ENCODE measurements at regions not wholly inside any gene's neighbourhood (a gene's known extent, or its start where the extent isn't known, plus 50 kb on each side); places are given as distances from the start of the nearest gene placed in this dataset.

- H3K27ac ChIP-seq (ENCODE audit: low read depth, low read length): no peak overlapping the region
These were observed 207.9 kb downstream of the CD47 start for GRCh38 chr3:107882881-107883280.

GRCh38 chr3:107882261-107882660 is 208.6 kb downstream of the CD47 start:
- Histone ChIP-seq H3K36me3 (ENCODE audit: control insufficient read depth in 3 of 3, insufficient read depth in 3 of 3, low read length in 3 of 3) (no peaks in the 10 kb centered on the region), H3K27me3 (ENCODE audit: control insufficient read depth in 3 of 3, insufficient read depth in 3 of 3, low read length in 3 of 3) (no peaks in the 10 kb centered on the region), H3K27ac (ENCODE audit: low read depth, low read length) (no peak overlapping the region), H3K9ac (ENCODE audit: low read depth in 1 of 3, low read length in 3 of 3) (no peak overlapping the region), H3K4me3 (ENCODE audit: low read length in 3 of 3) (no peak overlapping the region), H3K9me3 (ENCODE audit: control insufficient read depth in 3 of 3, low read length in 3 of 3) (no peaks in the 10 kb centered on the region), H3K4me1 (ENCODE audit: control insufficient read depth in 3 of 3, insufficient read depth in 3 of 3, low read length in 3 of 3) (no peaks in the 10 kb centered on the region)

More at GRCh38 chr3:107882881-107883280, 207.9 kb downstream of the CD47 start:
- no peak overlapping the region for H3K9ac ChIP-seq (ENCODE audit: low read depth in 1 of 3, low read length in 3 of 3)
- no peaks in the 10 kb centered on the region for H3K27me3 ChIP-seq (ENCODE audit: control insufficient read depth in 3 of 3, insufficient read depth in 3 of 3, low read length in 3 of 3)
- H3K4me1 ChIP-seq (ENCODE audit: control insufficient read depth in 3 of 3, insufficient read depth in 3 of 3, low read length in 3 of 3): no peaks in the 10 kb centered on the region
- no peaks in the 10 kb centered on the region for H3K36me3 ChIP-seq (ENCODE audit: control insufficient read depth in 3 of 3, insufficient read depth in 3 of 3, low read length in 3 of 3)
- no peaks in the 10 kb centered on the region for H3K9me3 ChIP-seq (ENCODE audit: control insufficient read depth in 3 of 3, low read length in 3 of 3)
- no peak overlapping the region for H3K4me3 ChIP-seq (ENCODE audit: low read length in 3 of 3)

- H3K4me3 ChIP-seq (ENCODE audit: low read length in 3 of 3): no peak overlapping the region
- H3K27ac ChIP-seq (ENCODE audit: low read depth, low read length): no peak overlapping the region
- no peaks in the 10 kb centered on the region for H3K36me3 ChIP-seq (ENCODE audit: control insufficient read depth in 3 of 3, insufficient read depth in 3 of 3, low read length in 3 of 3)
- H3K9me3 ChIP-seq (ENCODE audit: control insufficient read depth in 3 of 3, low read length in 3 of 3): no peaks in the 10 kb centered on the region
- H3K27me3 ChIP-seq (ENCODE audit: control insufficient read depth in 3 of 3, insufficient read depth in 3 of 3, low read length in 3 of 3): no peaks in the 10 kb centered on the region
- H3K4me1 ChIP-seq (ENCODE audit: control insufficient read depth in 3 of 3, insufficient read depth in 3 of 3, low read length in 3 of 3): no peaks in the 10 kb centered on the region
- no peak overlapping the region for H3K9ac ChIP-seq (ENCODE audit: low read depth in 1 of 3, low read length in 3 of 3)
These were observed 209.3 kb downstream of the CD47 start for GRCh38 chr3:107881509-107881908.

GRCh38 chr3:107880702-107881101 is 210.1 kb downstream of the CD47 start:
- H3K9me3 ChIP-seq (ENCODE audit: control insufficient read depth in 3 of 3, low read length in 3 of 3): no peaks in the 10 kb centered on the region
- H3K4me1 ChIP-seq (ENCODE audit: control insufficient read depth in 3 of 3, insufficient read depth in 3 of 3, low read length in 3 of 3): no peaks in the 10 kb centered on the region
- H3K9ac ChIP-seq (ENCODE audit: low read depth in 1 of 3, low read length in 3 of 3): no peak overlapping the region
- H3K4me3 ChIP-seq (ENCODE audit: low read length in 3 of 3): no peak overlapping the region
- no peaks in the 10 kb centered on the region for H3K27me3 ChIP-seq (ENCODE audit: control insufficient read depth in 3 of 3, insufficient read depth in 3 of 3, low read length in 3 of 3)
- no peak overlapping the region for H3K27ac ChIP-seq (ENCODE audit: low read depth, low read length)
- H3K36me3 ChIP-seq (ENCODE audit: control insufficient read depth in 3 of 3, insufficient read depth in 3 of 3, low read length in 3 of 3): no peaks in the 10 kb centered on the region

- no peak overlapping the region for H3K4me3 ChIP-seq (ENCODE audit: low read length in 3 of 3)
- no peak overlapping the region for H3K9ac ChIP-seq (ENCODE audit: low read depth in 1 of 3, low read length in 3 of 3)
- no peaks in the 10 kb centered on the region for H3K36me3 ChIP-seq (ENCODE audit: control insufficient read depth in 3 of 3, insufficient read depth in 3 of 3, low read length in 3 of 3)
- no peak overlapping the region for H3K27ac ChIP-seq (ENCODE audit: low read depth, low read length)
- H3K27me3 ChIP-seq (ENCODE audit: control insufficient read depth in 3 of 3, insufficient read depth in 3 of 3, low read length in 3 of 3): no peaks in the 10 kb centered on the region
- no peaks in the 10 kb centered on the region for H3K4me1 ChIP-seq (ENCODE audit: control insufficient read depth in 3 of 3, insufficient read depth in 3 of 3, low read length in 3 of 3)
- H3K9me3 ChIP-seq (ENCODE audit: control insufficient read depth in 3 of 3, low read length in 3 of 3): no peaks in the 10 kb centered on the region
These were observed 212.9 kb downstream of the CD47 start for GRCh38 chr3:107877936-107878335.

GRCh38 chr3:107870943-107871638 is 219.7 kb downstream of the CD47 start:
- no peaks in the 10 kb centered on the region for H3K27me3 ChIP-seq (ENCODE audit: control insufficient read depth in 3 of 3, insufficient read depth in 3 of 3, low read length in 3 of 3)
- H3K36me3 ChIP-seq (ENCODE audit: control insufficient read depth in 3 of 3, insufficient read depth in 3 of 3, low read length in 3 of 3): no peaks in the 10 kb centered on the region
- H3K4me3 ChIP-seq (ENCODE audit: low read length in 3 of 3): no peak overlapping the region
- H3K9me3 ChIP-seq (ENCODE audit: control insufficient read depth in 3 of 3, low read length in 3 of 3): no peaks in the 10 kb centered on the region
- H3K9ac ChIP-seq (ENCODE audit: low read depth in 1 of 3, low read length in 3 of 3): no peak overlapping the region
- no peak overlapping the region for H3K27ac ChIP-seq (ENCODE audit: low read depth, low read length)
- H3K4me1 ChIP-seq (ENCODE audit: control insufficient read depth in 3 of 3, insufficient read depth in 3 of 3, low read length in 3 of 3): no peaks in the 10 kb centered on the region

- H3K36me3 ChIP-seq (ENCODE audit: control insufficient read depth in 3 of 3, insufficient read depth in 3 of 3, low read length in 3 of 3): no peaks in the 10 kb centered on the region
- no peak overlapping the region for H3K9ac ChIP-seq (ENCODE audit: low read depth in 1 of 3, low read length in 3 of 3)
- H3K9me3 ChIP-seq (ENCODE audit: control insufficient read depth in 3 of 3, low read length in 3 of 3): no peaks in the 10 kb centered on the region
- H3K27ac ChIP-seq (ENCODE audit: low read depth, low read length): no peak overlapping the region
- no peak overlapping the region for H3K4me3 ChIP-seq (ENCODE audit: low read length in 3 of 3)
- H3K27me3 ChIP-seq (ENCODE audit: control insufficient read depth in 3 of 3, insufficient read depth in 3 of 3, low read length in 3 of 3): no peaks in the 10 kb centered on the region
- no peaks in the 10 kb centered on the region for H3K4me1 ChIP-seq (ENCODE audit: control insufficient read depth in 3 of 3, insufficient read depth in 3 of 3, low read length in 3 of 3)
These were observed 220.7 kb downstream of the CD47 start for GRCh38 chr3:107870096-107870495.

GRCh38 chr3:107868449-107868848 is 222.4 kb downstream of the CD47 start:
- H3K4me3 ChIP-seq (ENCODE audit: low read length in 3 of 3): no peak overlapping the region
- H3K27ac ChIP-seq (ENCODE audit: low read depth, low read length): no peak overlapping the region
- H3K36me3 ChIP-seq (ENCODE audit: control insufficient read depth in 3 of 3, insufficient read depth in 3 of 3, low read length in 3 of 3): no peaks in the 10 kb centered on the region
- H3K4me1 ChIP-seq (ENCODE audit: control insufficient read depth in 3 of 3, insufficient read depth in 3 of 3, low read length in 3 of 3): no peaks in the 10 kb centered on the region
- no peaks in the 10 kb centered on the region for H3K27me3 ChIP-seq (ENCODE audit: control insufficient read depth in 3 of 3, insufficient read depth in 3 of 3, low read length in 3 of 3)
- H3K9ac ChIP-seq (ENCODE audit: low read depth in 1 of 3, low read length in 3 of 3): no peak overlapping the region
- H3K9me3 ChIP-seq (ENCODE audit: control insufficient read depth in 3 of 3, low read length in 3 of 3): no peaks in the 10 kb centered on the region

- Histone ChIP-seq H3K36me3 (ENCODE audit: control insufficient read depth in 3 of 3, insufficient read depth in 3 of 3, low read length in 3 of 3) (no peaks in the 10 kb centered on the region), H3K4me3 (ENCODE audit: low read length in 3 of 3) (no peak overlapping the region), H3K9ac (ENCODE audit: low read depth in 1 of 3, low read length in 3 of 3) (no peak overlapping the region)
These were observed 228.9 kb downstream of the CD47 start for GRCh38 chr3:107861904-107862303.

GRCh38 chr3:107861422-107861821 is 229.4 kb downstream of the CD47 start:
- Histone ChIP-seq H3K4me1 (ENCODE audit: control insufficient read depth in 3 of 3, insufficient read depth in 3 of 3, low read length in 3 of 3) (no peaks in the 10 kb centered on the region), H3K27me3 (ENCODE audit: control insufficient read depth in 3 of 3, insufficient read depth in 3 of 3, low read length in 3 of 3) (no peaks in the 10 kb centered on the region), H3K9me3 (ENCODE audit: control insufficient read depth in 3 of 3, low read length in 3 of 3) (no peaks in the 10 kb centered on the region), H3K4me3 (ENCODE audit: low read length in 3 of 3) (no peak overlapping the region), H3K27ac (ENCODE audit: low read depth, low read length) (no peak overlapping the region), H3K9ac (ENCODE audit: low read depth in 1 of 3, low read length in 3 of 3) (no peak overlapping the region), H3K36me3 (ENCODE audit: control insufficient read depth in 3 of 3, insufficient read depth in 3 of 3, low read length in 3 of 3) (no peaks in the 10 kb centered on the region)

More at GRCh38 chr3:107861904-107862303, 228.9 kb downstream of the CD47 start:
- Histone ChIP-seq H3K9me3 (ENCODE audit: control insufficient read depth in 3 of 3, low read length in 3 of 3) (no peaks in the 10 kb centered on the region), H3K27me3 (ENCODE audit: control insufficient read depth in 3 of 3, insufficient read depth in 3 of 3, low read length in 3 of 3) (no peaks in the 10 kb centered on the region), H3K4me1 (ENCODE audit: control insufficient read depth in 3 of 3, insufficient read depth in 3 of 3, low read length in 3 of 3) (no peaks in the 10 kb centered on the region), H3K27ac (ENCODE audit: low read depth, low read length) (no peak overlapping the region)
